ENCODE measurements at regions not wholly inside any gene's neighbourhood (a gene's known extent, or its start where the extent isn't known, plus 50 kb on each side); places are given as distances from the start of the nearest gene placed in this dataset.

- no peak for DNase-seq
These were observed 1392.0 kb downstream of the TECRL start for GRCh38 chr4:63017300-63017699.

GRCh38 chr4:62970846-62971245, 1438.4 kb downstream of the TECRL start:
- no peak for DNase-seq

- no peak for DNase-seq
These were observed 1448.8 kb downstream of the TECRL start for GRCh38 chr4:62960415-62960814.

GRCh38 chr4:62953752-62954151, 1455.5 kb downstream of the TECRL start:
- no peak for DNase-seq

- no peak for DNase-seq
These were observed 1456.9 kb downstream of the TECRL start for GRCh38 chr4:62952366-62952765.

GRCh38 chr4:62948108-62948507, 1461.1 kb downstream of the TECRL start:
- DNase-seq = no peak

- DNase-seq = no peak
These were observed 1469.0 kb downstream of the TECRL start for GRCh38 chr4:62940229-62940628.

- no peak for DNase-seq
These were observed 1478.4 kb downstream of the TECRL start for GRCh38 chr4:62930884-62931283.

- DNase-seq = no peak
These were observed 1480.8 kb downstream of the TECRL start for GRCh38 chr4:62928483-62928882.

GRCh38 chr4:62927574-62927973, 1481.7 kb downstream of the TECRL start:
- no peak for DNase-seq

- no peak for DNase-seq
These were observed 1485.5 kb downstream of the TECRL start for GRCh38 chr4:62923783-62924182.

- DNase-seq = no peak
These were observed 1491.6 kb downstream of the TECRL start for GRCh38 chr4:62917649-62918048.

- no peak for DNase-seq
These were observed 1494.5 kb downstream of the TECRL start for GRCh38 chr4:62914758-62915157.

- no peak for DNase-seq
These were observed 1496.2 kb downstream of the TECRL start for GRCh38 chr4:62913065-62913464.

GRCh38 chr4:62912531-62912930, 1496.7 kb downstream of the TECRL start:
- no peak for DNase-seq

GRCh38 chr4:62909238-62909637, 1500.0 kb downstream of the TECRL start:
- no peak for DNase-seq

- DNase-seq = no peak
These were observed 1508.1 kb downstream of the TECRL start for GRCh38 chr4:62901101-62901500.

- DNase-seq = no peak
These were observed 1509.4 kb downstream of the TECRL start for GRCh38 chr4:62899646-62900364.

- no peak for DNase-seq
These were observed 1511.1 kb downstream of the TECRL start for GRCh38 chr4:62898115-62898514.

- no peak for DNase-seq
These were observed 1512.5 kb downstream of the TECRL start for GRCh38 chr4:62896721-62897120.

GRCh38 chr4:62881901-62882300, 1527.3 kb downstream of the TECRL start:
- no peak for DNase-seq

- no peak for DNase-seq
These were observed 1528.0 kb downstream of the TECRL start for GRCh38 chr4:62881210-62881609.

GRCh38 chr4:62872856-62873255, 1536.4 kb downstream of the TECRL start:
- no peak for DNase-seq

- no peak for DNase-seq
These were observed 1538.2 kb downstream of the TECRL start for GRCh38 chr4:62871078-62871477.

- DNase-seq = no peak
These were observed 1538.8 kb downstream of the TECRL start for GRCh38 chr4:62870451-62870850.

All from stimulated activated CD8-positive, alpha-beta memory T cell treated with anti-CD3 and anti-CD28 coated beads, Interleukin-4, amount 100 ng/mL, for 48 hours (primary cell).